T-helper 17 cell (primary cell): ENCODE measurements at regions not wholly inside any gene's neighbourhood (a gene's known extent, or its start where the extent isn't known, plus 50 kb on each side); places are given as distances from the start of the nearest gene placed in this dataset.

Source experiments
- ATAC-seq: fragments of 150-1000 bp; cut with Tn5 transposase; 2 replicates; pipeline ENCODE4 v1.10.0; 2021; ENCODE audit warnings: mild to moderate bottlenecking, moderate library complexity
- DNase-seq, 3 donors: peaks; one replicate each; pipeline versions ENCODE4 v3.0.0 to v3.0.0-alpha.2; 2020 to 2021
- H3K9me3 ChIP-seq: one replicate; pipeline ENCODE4 v1.7.0; 2013; ENCODE audit warnings: low read length, mild to moderate bottlenecking; ENCODE audit not compliant: control insufficient read depth, poor library complexity, severe bottlenecking
- H3K27ac Mint-ChIP-seq: one replicate; pipeline ENCODE4 v1.8.0; 2022; ENCODE audit warnings: mild to moderate bottlenecking, moderate library complexity, mixed read lengths
- H3K27me3 Mint-ChIP-seq: one replicate; pipeline ENCODE4 v1.8.0; 2022; ENCODE audit warnings: mixed read lengths
- H3K36me3 Mint-ChIP-seq: one replicate; pipeline ENCODE4 v1.8.0; 2022; ENCODE audit warnings: low read depth, mixed read lengths
- H3K4me1 Mint-ChIP-seq: one replicate; pipeline ENCODE4 v1.8.0; 2022; ENCODE audit warnings: mild to moderate bottlenecking, mixed read lengths
- H3K4me3 Mint-ChIP-seq: one replicate; pipeline ENCODE4 v1.8.0; 2022; ENCODE audit warnings: mild to moderate bottlenecking, moderate library complexity, mixed read lengths

DNA sequence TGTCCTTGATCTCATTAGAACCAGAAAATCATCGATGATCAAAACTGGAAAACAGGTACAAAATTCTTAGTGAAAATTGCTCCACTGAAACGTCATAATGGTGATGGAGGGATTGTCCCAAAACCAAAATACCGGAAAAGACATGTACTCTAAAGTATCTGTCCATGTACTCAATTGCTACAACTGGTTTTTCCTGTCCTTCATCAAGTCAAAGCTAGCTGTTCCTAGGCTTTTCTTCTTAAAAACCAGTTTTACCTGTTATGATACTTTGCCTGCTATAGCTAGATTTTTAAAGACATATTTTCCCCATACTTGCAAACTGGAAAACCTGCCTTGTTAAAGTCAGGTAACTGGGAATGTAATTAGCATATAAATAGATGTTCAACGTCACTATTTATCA is 50.5 kb upstream of the LRRC1 start:
- DNase-seq = no peak
- Mint-ChIP-seq H3K4me3 (no peak overlapping the region), H3K27ac (no peak overlapping the region)

DNA sequence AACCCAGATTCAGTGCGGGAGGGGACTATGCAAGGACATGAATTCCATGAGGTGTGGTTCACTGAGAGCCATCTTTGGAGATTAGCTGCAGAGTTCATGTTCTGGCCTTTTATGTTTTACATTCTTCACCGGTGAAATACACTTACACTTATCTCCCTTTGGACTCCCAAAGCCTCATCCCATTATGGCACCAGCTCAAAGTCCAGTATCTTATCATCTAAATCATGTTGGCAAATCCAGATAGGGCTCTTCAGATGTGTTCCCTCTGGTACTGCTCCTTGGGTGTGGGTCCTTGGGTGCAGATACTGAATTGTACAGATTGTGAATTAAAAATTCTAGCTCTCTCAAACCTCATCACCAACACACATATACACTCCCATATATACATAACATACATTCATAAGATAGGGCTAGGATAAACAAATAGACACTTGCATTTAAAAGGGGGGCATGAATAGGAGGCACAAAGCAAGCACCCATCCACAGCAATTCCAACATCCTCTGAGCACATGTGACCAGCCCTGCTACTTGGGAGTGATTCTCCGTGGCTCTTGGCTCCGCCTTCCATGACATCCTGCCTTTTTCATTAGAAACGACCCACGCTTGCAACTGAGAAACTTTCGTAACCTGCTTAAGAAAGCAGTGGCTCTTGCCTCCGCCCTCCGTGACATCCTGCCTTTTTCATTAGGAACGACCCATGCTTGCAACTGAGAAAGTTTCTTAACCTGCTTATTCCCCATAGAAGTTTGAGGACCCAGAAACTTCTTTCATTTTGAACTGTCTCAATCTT is 53.6 kb upstream of the LRRC1 start:
- H3K4me3 Mint-ChIP-seq = peak overlapping the region; percentile 76
- H3K9me3 ChIP-seq = no peaks in the 10 kb centered on the region
- DNase-seq = no peak
- peaks cover 7% of the 10 kb centered on the region for H3K4me1 Mint-ChIP-seq
- peak; percentile 59 for ATAC-seq
- peaks cover 6% of the 10 kb centered on the region for H3K27me3 Mint-ChIP-seq
- H3K36me3 Mint-ChIP-seq = no peaks in the 10 kb centered on the region
- H3K27ac Mint-ChIP-seq = peak overlapping the region; percentile 62

More for the DNA sequence above, 50.5 kb upstream of the LRRC1 start:
- Mint-ChIP-seq H3K4me1 (peaks cover 7% of the 10 kb centered on the region), H3K27me3 (no peaks in the 10 kb centered on the region), H3K36me3 (no peaks in the 10 kb centered on the region)
- H3K9me3 ChIP-seq = no peaks in the 10 kb centered on the region
- ATAC-seq = no peak

- H3K4me1 Mint-ChIP-seq = peaks cover 18% of the 10 kb centered on the region
- H3K27ac Mint-ChIP-seq = no peak overlapping the region
- ATAC-seq (no peak), DNase-seq (no peak)
- no peak overlapping the region for H3K4me3 Mint-ChIP-seq
- no peaks in the 10 kb centered on the region for H3K9me3 ChIP-seq
- H3K36me3 Mint-ChIP-seq = peaks cover 3% of the 10 kb centered on the region
- peaks cover 10% of the 10 kb centered on the region for H3K27me3 Mint-ChIP-seq
These were observed 57.1 kb upstream of the LRRC1 start for GRCh38 chr6:53737746-53738145.

GRCh38 chr6:53735896-53736295 is 58.9 kb upstream of the LRRC1 start:
- no peak for DNase-seq
- Mint-ChIP-seq H3K27ac (no peak overlapping the region), H3K36me3 (peaks cover 3% of the 10 kb centered on the region), H3K4me3 (no peak overlapping the region), H3K4me1 (peaks cover 18% of the 10 kb centered on the region), H3K27me3 (peaks cover 10% of the 10 kb centered on the region)
- peak; percentile 45 for ATAC-seq
- H3K9me3 ChIP-seq = no peaks in the 10 kb centered on the region

- no peaks in the 10 kb centered on the region for H3K9me3 ChIP-seq
- Mint-ChIP-seq H3K27ac (no peak overlapping the region), H3K27me3 (peaks cover 10% of the 10 kb centered on the region), H3K4me1 (peaks cover 18% of the 10 kb centered on the region), H3K4me3 (peak overlapping the region; percentile 58), H3K36me3 (peaks cover 3% of the 10 kb centered on the region)
- ATAC-seq (peak; percentile 47), DNase-seq (no peak)
These were observed 60.1 kb upstream of the LRRC1 start for GRCh38 chr6:53734473-53735299.

- Mint-ChIP-seq H3K4me1 (peaks cover 20% of the 10 kb centered on the region), H3K27ac (no peak overlapping the region), H3K27me3 (peaks cover 4% of the 10 kb centered on the region), H3K36me3 (peaks cover 3% of the 10 kb centered on the region), H3K4me3 (no peak overlapping the region)
- DNase-seq (no peak), ATAC-seq (no peak)
- no peaks in the 10 kb centered on the region for H3K9me3 ChIP-seq
These were observed 62.8 kb upstream of the LRRC1 start for GRCh38 chr6:53731866-53732636.

DNA sequence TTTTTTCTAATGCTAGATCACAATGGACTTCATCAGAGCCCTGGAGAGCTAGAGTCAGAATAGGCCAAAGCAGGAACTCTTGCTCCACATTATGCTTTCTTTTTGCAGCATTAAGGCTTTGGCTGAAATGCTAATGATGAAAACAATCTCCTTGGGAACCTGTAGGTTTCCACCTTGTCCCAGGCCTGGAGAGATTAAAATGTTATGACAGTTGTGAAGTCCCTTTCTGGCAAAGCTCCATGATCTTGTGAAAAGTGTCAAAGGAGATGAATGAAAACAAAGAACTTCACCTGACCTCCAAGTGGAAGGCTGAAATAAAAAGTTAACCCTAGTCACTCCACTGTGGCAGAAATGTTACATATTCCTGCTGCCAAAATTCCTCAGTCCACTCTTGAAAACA is 64.0 kb upstream of the LRRC1 start:
- peaks cover 20% of the 10 kb centered on the region for H3K4me1 Mint-ChIP-seq
- no peak overlapping the region for H3K27ac Mint-ChIP-seq
- no peaks in the 10 kb centered on the region for H3K9me3 ChIP-seq

GRCh38 chr6:53728570-53729194 is 63.1 kb upstream of the KLHL31 start:
- peak; percentile 22 to 44 (median 40) for DNase-seq
- peaks cover 2% of the 10 kb centered on the region for H3K36me3 Mint-ChIP-seq

More for the DNA sequence above, 64.0 kb upstream of the LRRC1 start:
- no peak for ATAC-seq
- Mint-ChIP-seq H3K27me3 (peaks cover 8% of the 10 kb centered on the region), H3K36me3 (peaks cover 4% of the 10 kb centered on the region), H3K4me3 (no peak overlapping the region)
- DNase-seq = no peak

DNA sequence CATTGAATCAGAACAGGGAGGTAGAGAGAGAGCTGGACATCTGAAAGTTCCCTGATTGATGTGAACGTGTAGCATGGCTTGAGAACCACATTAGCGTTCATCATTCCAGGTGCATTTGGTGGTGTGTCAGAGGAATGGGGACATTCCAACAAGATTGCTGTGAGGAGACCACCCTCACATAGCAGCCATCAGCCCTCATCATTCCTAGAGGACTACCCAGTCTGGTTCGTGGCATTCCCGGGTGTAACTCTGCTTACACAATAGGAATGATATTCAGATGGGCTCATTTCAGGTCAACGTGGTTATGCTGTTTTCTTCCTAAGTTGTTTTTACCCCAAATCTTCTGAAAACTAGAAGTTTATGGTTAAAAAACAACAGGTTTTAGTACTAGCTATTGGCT is 62.2 kb upstream of the KLHL31 start:
- DNase-seq (no peak), ATAC-seq (no peak)
- H3K4me3 Mint-ChIP-seq = no peak overlapping the region
- H3K4me1 Mint-ChIP-seq = peaks cover 13% of the 10 kb centered on the region
- peaks cover 2% of the 10 kb centered on the region for H3K36me3 Mint-ChIP-seq
- H3K9me3 ChIP-seq = no peaks in the 10 kb centered on the region
- no peak overlapping the region for H3K27ac Mint-ChIP-seq
- H3K27me3 Mint-ChIP-seq = peaks cover 20% of the 10 kb centered on the region

More at GRCh38 chr6:53728570-53729194, 63.1 kb upstream of the KLHL31 start:
- ATAC-seq = peak; percentile 65
- Mint-ChIP-seq H3K27me3 (peaks cover 18% of the 10 kb centered on the region), H3K4me3 (no peak overlapping the region), H3K4me1 (peaks cover 13% of the 10 kb centered on the region), H3K27ac (no peak overlapping the region)
- no peaks in the 10 kb centered on the region for H3K9me3 ChIP-seq

DNA sequence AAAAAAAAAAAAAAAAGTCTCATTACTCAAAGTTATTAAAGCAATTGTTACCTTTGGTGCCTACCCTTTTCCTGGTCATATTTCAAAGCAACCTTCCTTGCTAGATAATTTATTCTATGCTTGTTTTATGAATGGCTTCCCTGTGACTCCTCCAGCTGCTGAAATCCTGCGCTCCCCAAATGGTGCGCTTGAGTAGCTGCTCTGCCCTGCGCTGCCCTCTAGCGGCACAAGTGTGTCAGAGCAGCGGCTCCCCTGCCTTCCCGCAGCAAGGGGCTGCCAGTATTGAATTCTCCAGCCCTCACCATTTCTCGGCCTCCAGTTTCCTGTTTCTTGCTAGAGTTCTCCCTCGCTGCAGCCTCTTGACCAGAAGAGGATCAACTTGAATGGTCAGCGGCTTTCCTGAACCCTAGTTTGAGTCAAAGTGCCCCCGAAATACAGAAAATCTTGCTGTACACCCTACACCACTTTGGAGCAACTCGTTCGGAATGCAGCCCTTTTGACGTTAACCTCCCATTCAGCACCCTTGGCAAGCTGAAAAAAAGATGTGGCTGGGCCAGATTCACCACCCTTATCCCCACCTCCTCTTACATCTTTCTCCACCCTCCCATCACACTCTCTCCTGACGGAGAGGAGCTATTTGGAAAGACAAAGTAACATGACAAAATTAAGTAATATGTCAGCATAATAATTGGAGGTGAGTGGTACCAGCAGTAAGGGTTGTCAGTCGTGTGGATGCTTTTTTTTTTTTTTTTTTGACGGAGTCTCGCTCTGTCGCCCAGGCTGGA is 60.4 kb upstream of the KLHL31 start:
- no peak overlapping the region for H3K27ac Mint-ChIP-seq
- H3K9me3 ChIP-seq = no peaks in the 10 kb centered on the region
- peak; percentile 59 to 72 (median 59) for DNase-seq
- H3K36me3 Mint-ChIP-seq = peaks cover 2% of the 10 kb centered on the region
- peak; percentile 95 for ATAC-seq
- peaks cover 6% of the 10 kb centered on the region for H3K4me1 Mint-ChIP-seq
- H3K27me3 Mint-ChIP-seq = peaks cover 20% of the 10 kb centered on the region
- no peak overlapping the region for H3K4me3 Mint-ChIP-seq

DNA sequence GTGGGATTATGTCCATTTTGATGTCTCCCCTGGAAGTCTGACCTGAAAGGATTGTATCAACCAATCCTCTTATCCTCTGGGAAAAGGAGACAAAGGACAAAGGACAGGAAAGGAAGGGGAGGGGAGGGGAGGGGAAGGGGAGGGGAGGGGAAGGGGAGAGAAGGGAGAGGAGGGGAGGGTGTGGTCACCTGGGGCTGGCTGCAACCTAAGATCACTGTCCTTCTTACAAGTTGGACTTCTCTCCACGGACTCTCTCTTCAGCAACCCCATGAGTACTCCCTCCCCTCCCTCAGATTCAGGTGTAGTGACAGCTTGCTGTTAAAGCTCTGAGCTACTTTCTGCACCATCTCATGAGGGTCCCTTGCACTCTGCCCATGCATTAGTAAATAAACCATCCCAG is 58.9 kb upstream of the KLHL31 start:
- H3K27me3 Mint-ChIP-seq = peaks cover 20% of the 10 kb centered on the region
- no peak overlapping the region for H3K4me3 Mint-ChIP-seq
- no peak overlapping the region for H3K27ac Mint-ChIP-seq
- peaks cover 2% of the 10 kb centered on the region for H3K36me3 Mint-ChIP-seq
- H3K9me3 ChIP-seq = no peaks in the 10 kb centered on the region
- DNase-seq = no peak
- H3K4me1 Mint-ChIP-seq = peaks cover 6% of the 10 kb centered on the region
- ATAC-seq = no peak

GRCh38 chr6:53723331-53723730 is 57.8 kb upstream of the KLHL31 start:
- Mint-ChIP-seq H3K27ac (peak overlapping the region; percentile 39), H3K4me1 (peaks cover 11% of the 10 kb centered on the region), H3K27me3 (peaks cover 26% of the 10 kb centered on the region), H3K36me3 (peaks cover 2% of the 10 kb centered on the region), H3K4me3 (no peak overlapping the region)
- H3K9me3 ChIP-seq = no peaks in the 10 kb centered on the region
- ATAC-seq (no peak), DNase-seq (no peak)
